SK-N-SH treated with all-trans-retinoic acid at 6 μM for 48 hours (cell line): ENCODE measurements at regions not wholly inside any gene's neighbourhood (a gene's known extent, or its start where the extent isn't known, plus 50 kb on each side); places are given as distances from the start of the nearest gene placed in this dataset.

Experiments
- ATAC-seq: fragments of 200-7000 bp; cut with Tn5 transposase; 3 replicates; pipeline ENCODE4 v1.9.1; 2020; ENCODE audit warnings: mild to moderate bottlenecking, moderate library complexity
- ARNTL ChIP-seq: fragments of 450-650 bp; formaldehyde crosslinking; IDR thresholded peaks from 2 replicates; pipeline ENCODE4 v1.5.0; 2020; ENCODE audit warnings: low read depth, mild to moderate bottlenecking, moderate library complexity, borderline replicate concordance
- CREB5 ChIP-seq: fragments of 250-450 bp; sonication (Bioruptor Pico); IDR thresholded peaks from 2 replicates; pipeline ENCODE4 v1.5.1; 2020; ENCODE audit warnings: low read depth, mild to moderate bottlenecking, moderate library complexity
- CSDC2 ChIP-seq: fragments of 250-450 bp; sonication (Bioruptor Pico); IDR thresholded peaks from 2 replicates; pipeline ENCODE4 v1.5.0; 2020; ENCODE audit warnings: mild to moderate bottlenecking, moderate library complexity
- CSRNP3 ChIP-seq: fragments of 250-450 bp; sonication (Bioruptor Pico); IDR thresholded peaks from 2 replicates; pipeline ENCODE4 v1.5.1; 2021; ENCODE audit warnings: mild to moderate bottlenecking, moderate library complexity
- ESRRG ChIP-seq: fragments of 250-450 bp; sonication (Bioruptor Pico); IDR thresholded peaks from 2 replicates; pipeline ENCODE4 v1.6.1; 2021; ENCODE audit warnings: mild to moderate bottlenecking
- GLIS3 ChIP-seq: fragments of 250-450 bp; sonication (Bioruptor Pico); IDR thresholded peaks from 2 replicates; pipeline ENCODE4 v1.5.0; 2020; ENCODE audit warnings: mild to moderate bottlenecking, moderate library complexity
- PATZ1 ChIP-seq: fragments of 250-450 bp; sonication (Bioruptor Pico); IDR thresholded peaks from 2 replicates; pipeline ENCODE4 v1.8.0; 2020; ENCODE audit warnings: mild to moderate bottlenecking, moderate library complexity, borderline replicate concordance
- PPARA ChIP-seq: fragments of 250-450 bp; sonication (Bioruptor Pico); IDR thresholded peaks from 2 replicates; pipeline ENCODE4 v1.5.0; 2020; ENCODE audit warnings: mild to moderate bottlenecking, borderline replicate concordance
- RARB ChIP-seq: fragments of 250-450 bp; sonication (Bioruptor Pico); IDR thresholded peaks from 2 replicates; pipeline ENCODE4 v1.8.0; 2021; ENCODE audit warnings: mild to moderate bottlenecking, moderate library complexity
- SNAI2 ChIP-seq: fragments of 250-450 bp; sonication (Bioruptor Pico); IDR thresholded peaks from 2 replicates; pipeline ENCODE4 v1.5.0; 2020; ENCODE audit warnings: mild to moderate bottlenecking, moderate library complexity
- TCF4 ChIP-seq: fragments of 250-450 bp; sonication (Bioruptor Pico); IDR thresholded peaks from 2 replicates; pipeline ENCODE4 v1.8.0; 2021; ENCODE audit warnings: mild to moderate bottlenecking, moderate library complexity, borderline replicate concordance
- TOX ChIP-seq: fragments of 250-450 bp; sonication (Bioruptor Pico); IDR thresholded peaks from 2 replicates; pipeline ENCODE4 v1.8.0; 2021; ENCODE audit warnings: mild to moderate bottlenecking, moderate library complexity, borderline replicate concordance
- ZC3H10 ChIP-seq: fragments of 250-450 bp; sonication (Bioruptor Pico); IDR thresholded peaks from 2 replicates; pipeline ENCODE4 v1.5.1; 2021; ENCODE audit warnings: mild to moderate bottlenecking, moderate library complexity
- ZFP3 ChIP-seq: fragments of 250-450 bp; sonication (Bioruptor Pico); IDR thresholded peaks from 2 replicates; pipeline ENCODE4 v1.5.0; 2020; ENCODE audit warnings: mild to moderate bottlenecking, moderate library complexity
- ZFP30 ChIP-seq: fragments of 450-650 bp; formaldehyde crosslinking; IDR thresholded peaks from 2 replicates; pipeline ENCODE4 v1.5.0; 2022; ENCODE audit warnings: mild to moderate bottlenecking, moderate library complexity
- ZNF565 ChIP-seq: fragments of 450-650 bp; formaldehyde crosslinking; conservative IDR thresholded peaks from 2 replicates; pipeline ENCODE4 v1.5.0; 2020; ENCODE audit warnings: low read depth, mild to moderate bottlenecking, moderate library complexity
- ZNF70 ChIP-seq: fragments of 450-650 bp; formaldehyde crosslinking; IDR thresholded peaks from 2 replicates; pipeline ENCODE4 v1.5.0; 2020; ENCODE audit warnings: mild to moderate bottlenecking, moderate library complexity
- ZNF8 ChIP-seq: fragments of 450-650 bp; formaldehyde crosslinking; IDR thresholded peaks from 2 replicates; pipeline ENCODE4 v1.5.0; 2020; ENCODE audit warnings: mild to moderate bottlenecking, moderate library complexity
- TF ChIP-seq, protein P1 (sequence below): fragments of 250-450 bp; sonication (Bioruptor Pico); IDR thresholded peaks from 2 replicates; pipeline ENCODE4 v1.5.0; 2020; ENCODE audit warnings: mild to moderate bottlenecking, moderate library complexity
- TF ChIP-seq, protein P2 (sequence below): fragments of 250-450 bp; sonication (Bioruptor Pico); IDR thresholded peaks from 2 replicates; pipeline ENCODE4 v1.8.0; 2021; ENCODE audit warnings: low read depth, mild to moderate bottlenecking, moderate library complexity, borderline replicate concordance

- TF ChIP-seq ZFP3: no peak
- no peak for TF ChIP-seq CSDC2 (CRISPR knock-in tag)
- no peak for TF ChIP-seq ZNF565 (CRISPR knock-in tag)
- no peak for TF ChIP-seq ARNTL
- no peak for TF ChIP-seq TCF4 (CRISPR knock-in tag)
- TF ChIP-seq, protein P1, sequence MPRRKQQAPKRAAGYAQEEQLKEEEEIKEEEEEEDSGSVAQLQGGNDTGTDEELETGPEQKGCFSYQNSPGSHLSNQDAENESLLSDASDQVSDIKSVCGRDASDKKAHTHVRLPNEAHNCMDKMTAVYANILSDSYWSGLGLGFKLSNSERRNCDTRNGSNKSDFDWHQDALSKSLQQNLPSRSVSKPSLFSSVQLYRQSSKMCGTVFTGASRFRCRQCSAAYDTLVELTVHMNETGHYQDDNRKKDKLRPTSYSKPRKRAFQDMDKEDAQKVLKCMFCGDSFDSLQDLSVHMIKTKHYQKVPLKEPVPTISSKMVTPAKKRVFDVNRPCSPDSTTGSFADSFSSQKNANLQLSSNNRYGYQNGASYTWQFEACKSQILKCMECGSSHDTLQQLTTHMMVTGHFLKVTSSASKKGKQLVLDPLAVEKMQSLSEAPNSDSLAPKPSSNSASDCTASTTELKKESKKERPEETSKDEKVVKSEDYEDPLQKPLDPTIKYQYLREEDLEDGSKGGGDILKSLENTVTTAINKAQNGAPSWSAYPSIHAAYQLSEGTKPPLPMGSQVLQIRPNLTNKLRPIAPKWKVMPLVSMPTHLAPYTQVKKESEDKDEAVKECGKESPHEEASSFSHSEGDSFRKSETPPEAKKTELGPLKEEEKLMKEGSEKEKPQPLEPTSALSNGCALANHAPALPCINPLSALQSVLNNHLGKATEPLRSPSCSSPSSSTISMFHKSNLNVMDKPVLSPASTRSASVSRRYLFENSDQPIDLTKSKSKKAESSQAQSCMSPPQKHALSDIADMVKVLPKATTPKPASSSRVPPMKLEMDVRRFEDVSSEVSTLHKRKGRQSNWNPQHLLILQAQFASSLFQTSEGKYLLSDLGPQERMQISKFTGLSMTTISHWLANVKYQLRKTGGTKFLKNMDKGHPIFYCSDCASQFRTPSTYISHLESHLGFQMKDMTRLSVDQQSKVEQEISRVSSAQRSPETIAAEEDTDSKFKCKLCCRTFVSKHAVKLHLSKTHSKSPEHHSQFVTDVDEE (CRISPR knock-in tag): no peak
- TF ChIP-seq CREB5 (CRISPR knock-in tag): no peak
- TF ChIP-seq PPARA: no peak
- no peak for TF ChIP-seq ZNF70
- TF ChIP-seq, protein P2, sequence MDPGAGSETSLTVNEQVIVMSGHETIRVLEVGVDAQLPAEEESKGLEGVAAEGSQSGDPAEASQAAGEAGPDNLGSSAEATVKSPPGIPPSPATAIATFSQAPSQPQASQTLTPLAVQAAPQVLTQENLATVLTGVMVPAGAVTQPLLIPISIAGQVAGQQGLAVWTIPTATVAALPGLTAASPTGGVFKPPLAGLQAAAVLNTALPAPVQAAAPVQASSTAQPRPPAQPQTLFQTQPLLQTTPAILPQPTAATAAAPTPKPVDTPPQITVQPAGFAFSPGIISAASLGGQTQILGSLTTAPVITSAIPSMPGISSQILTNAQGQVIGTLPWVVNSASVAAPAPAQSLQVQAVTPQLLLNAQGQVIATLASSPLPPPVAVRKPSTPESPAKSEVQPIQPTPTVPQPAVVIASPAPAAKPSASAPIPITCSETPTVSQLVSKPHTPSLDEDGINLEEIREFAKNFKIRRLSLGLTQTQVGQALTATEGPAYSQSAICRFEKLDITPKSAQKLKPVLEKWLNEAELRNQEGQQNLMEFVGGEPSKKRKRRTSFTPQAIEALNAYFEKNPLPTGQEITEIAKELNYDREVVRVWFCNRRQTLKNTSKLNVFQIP (CRISPR knock-in tag): no peak
- TF ChIP-seq TOX (CRISPR knock-in tag): no peak
- TF ChIP-seq PATZ1: no peak
- TF ChIP-seq GLIS3 (CRISPR knock-in tag): no peak
- no peak for TF ChIP-seq ZC3H10 (CRISPR knock-in tag)
- TF ChIP-seq CSRNP3 (CRISPR knock-in tag): no peak
- TF ChIP-seq RARB (CRISPR knock-in tag): no peak
- no peak for ATAC-seq
These were observed 699.0 kb upstream of the MIR17HG start for GRCh38 chr13:90648497-90648896.

GRCh38 chr13:90652036-90652435, 695.5 kb upstream of the MIR17HG start:
- ATAC-seq: no peak
- TF ChIP-seq PPARA: no peak
- TF ChIP-seq, protein P2 (CRISPR knock-in tag): no peak
- no peak for TF ChIP-seq CSDC2 (CRISPR knock-in tag)
- no peak for TF ChIP-seq ESRRG
- no peak for TF ChIP-seq PATZ1
- no peak for TF ChIP-seq ZNF8 (CRISPR knock-in tag)
- TF ChIP-seq TCF4 (CRISPR knock-in tag): no peak
- TF ChIP-seq ZFP3: no peak
- no peak for TF ChIP-seq ARNTL
- no peak for TF ChIP-seq ZFP30 (CRISPR knock-in tag)
- TF ChIP-seq SNAI2 (CRISPR knock-in tag): no peak
- TF ChIP-seq, protein P1 (CRISPR knock-in tag): no peak
